A673 (cell line): ENCODE measurements at regions not wholly inside any gene's neighbourhood (a gene's known extent, or its start where the extent isn't known, plus 50 kb on each side); places are given as distances from the start of the nearest gene placed in this dataset.
"Not testable (repeated sequence)": the region's sequence is repeated elsewhere in the genome, so short reads cannot be mapped to it uniquely, and the experiment has no call there.

ENCODE experiments used
- BruUV-seq: library from RNA; stranded (reverse); fragments of 400-500 nt; replicated peaks from 2 replicates; lab custom pipeline; 2021; lab: Mats Ljungman, UMichigan
- CTCF ChIA-PET: fragments of 300-600 bp; sonication (Branson Sonifier 250); formaldehyde crosslinking; loops from one replicate; lab custom pipeline; 2022; ENCODE audit warnings: antibody characterized with exemption; lab: Charles Lee
- POLR2A ChIA-PET: fragments of 300-600 bp; sonication (Branson Sonifier 250); formaldehyde crosslinking; loops from one replicate; lab custom pipeline; 2022; ENCODE audit warnings: antibody characterized with exemption; ENCODE audit not compliant: low non-redundant PET; lab: Charles Lee
- DNase-seq: peaks from one replicate; pipeline ENCODE4 v3.0.0-alpha.2; 2015; ENCODE audit warnings: low spot score
- H3K27ac ChIP-seq: fragments of 200-600 bp; sonication (generic); 2 replicates; pipeline ENCODE4 v1.5.1; 2016; ENCODE audit warnings: mixed run types, low read depth, mild to moderate bottlenecking, mixed read lengths, antibody characterized with exemption, low read length; ENCODE audit not compliant: poor library complexity, severe bottlenecking
- H3K27me3 ChIP-seq: fragments of 200-600 bp; sonication (generic); replicated peaks from 2 replicates; pipeline ENCODE4 v1.6.1; 2017; ENCODE audit warnings: mixed run types, low read depth, mild to moderate bottlenecking, mixed read lengths, antibody characterized with exemption, low read length; ENCODE audit not compliant: insufficient read depth, poor library complexity
- H3K36me3 ChIP-seq: fragments of 200-600 bp; sonication (generic); 2 replicates; pipeline ENCODE4 v1.6.1; 2016; ENCODE audit warnings: mixed run types, mild to moderate bottlenecking, mixed read lengths, antibody characterized with exemption, low read length; ENCODE audit not compliant: insufficient read depth, poor library complexity, severe bottlenecking
- H3K4me1 ChIP-seq: fragments of 200-600 bp; sonication (generic); 2 replicates; pipeline ENCODE4 v1.6.1; 2017; ENCODE audit warnings: mixed run types, mild to moderate bottlenecking, mixed read lengths, antibody characterized with exemption, low read length; ENCODE audit not compliant: insufficient read depth, poor library complexity, severe bottlenecking
- H3K4me3 ChIP-seq: fragments of 200-600 bp; sonication (generic); 2 replicates; pipeline ENCODE4 v1.5.1; 2016; ENCODE audit warnings: low read depth, mixed run types, mild to moderate bottlenecking, mixed read lengths, low read length; ENCODE audit not compliant: poor library complexity, severe bottlenecking
- H3K9me3 ChIP-seq: fragments of 200-600 bp; sonication (generic); 2 replicates; pipeline ENCODE4 v1.6.1; 2016; ENCODE audit warnings: mixed run types, low read depth, mild to moderate bottlenecking, mixed read lengths, antibody characterized with exemption, low read length; ENCODE audit not compliant: poor library complexity, severe bottlenecking
- EZH2 ChIP-seq: fragments of 200-600 bp; sonication (generic); IDR thresholded peaks from 2 replicates; pipeline ENCODE4 v1.6.1; 2017; ENCODE audit warnings: borderline replicate concordance, low read depth, mild to moderate bottlenecking, mixed read lengths, antibody characterized with exemption, low read length; ENCODE audit not compliant: poor library complexity, severe bottlenecking
- intact Hi-C: fragments of 100-400 bp; cut with micrococcal nuclease; formaldehyde crosslinking; loops from one replicate; pipeline ENCODE4 v1.10.0; 2022; ENCODE audit not compliant: unreplicated experiment
- TF ChIP-seq, protein P1 (sequence below): fragments of 300-800, 200-600 bp; sonication (generic); conservative IDR thresholded peaks from 2 replicates; pipeline ENCODE4 v1.5.1; 2017; ENCODE audit warnings: low read depth, mild to moderate bottlenecking, antibody characterized with exemption, low read length, moderate library complexity, mixed read lengths

- Histone ChIP-seq H3K4me1 (peaks cover 2% of the 10 kb centered on the region), H3K4me3 (no peak overlapping the region), H3K36me3 (no peaks in the 10 kb centered on the region), H3K27me3 (no peaks in the 10 kb centered on the region), H3K9me3 (no peaks in the 10 kb centered on the region), H3K27ac (no peak overlapping the region)
- no TSS peak for BruUV-seq
- intact Hi-C loops = no loop called here
- no peak for TF ChIP-seq EZH2
- TF ChIP-seq, protein P1, sequence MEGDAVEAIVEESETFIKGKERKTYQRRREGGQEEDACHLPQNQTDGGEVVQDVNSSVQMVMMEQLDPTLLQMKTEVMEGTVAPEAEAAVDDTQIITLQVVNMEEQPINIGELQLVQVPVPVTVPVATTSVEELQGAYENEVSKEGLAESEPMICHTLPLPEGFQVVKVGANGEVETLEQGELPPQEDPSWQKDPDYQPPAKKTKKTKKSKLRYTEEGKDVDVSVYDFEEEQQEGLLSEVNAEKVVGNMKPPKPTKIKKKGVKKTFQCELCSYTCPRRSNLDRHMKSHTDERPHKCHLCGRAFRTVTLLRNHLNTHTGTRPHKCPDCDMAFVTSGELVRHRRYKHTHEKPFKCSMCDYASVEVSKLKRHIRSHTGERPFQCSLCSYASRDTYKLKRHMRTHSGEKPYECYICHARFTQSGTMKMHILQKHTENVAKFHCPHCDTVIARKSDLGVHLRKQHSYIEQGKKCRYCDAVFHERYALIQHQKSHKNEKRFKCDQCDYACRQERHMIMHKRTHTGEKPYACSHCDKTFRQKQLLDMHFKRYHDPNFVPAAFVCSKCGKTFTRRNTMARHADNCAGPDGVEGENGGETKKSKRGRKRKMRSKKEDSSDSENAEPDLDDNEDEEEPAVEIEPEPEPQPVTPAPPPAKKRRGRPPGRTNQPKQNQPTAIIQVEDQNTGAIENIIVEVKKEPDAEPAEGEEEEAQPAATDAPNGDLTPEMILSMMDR = no peak
- DNase-seq = peak; percentile 29
- ChIA-PET CTCF (no interaction called here), POLR2A (no interaction called here)
Measured at GRCh38 chr6:113370508-113371502, 486.3 kb upstream of the MARCKS start.

- H3K27ac ChIP-seq, BruUV-seq, intact Hi-C loops, H3K9me3 ChIP-seq, H3K36me3 ChIP-seq, H3K4me3 ChIP-seq, H3K27me3 ChIP-seq, DNase-seq: not testable (repeated sequence)
- CTCF ChIA-PET = interaction anchor here (0.6 kb wide), 1 partner anchor 193 kb away, joined by 7 read pairs; no protein-coding TSS in a partner anchor
- POLR2A ChIA-PET = interaction anchor here (0.6 kb wide), 1 partner anchor 714 kb away, joined by 3 read pairs; no protein-coding TSS in a partner anchor
- H3K4me1 ChIP-seq = peaks cover 11% of the 10 kb centered on the region
Measured at GRCh38 chr6:113375466-113375865, 481.7 kb upstream of the MARCKS start.

GRCh38 chr6:113375950-113376846 lies 480.9 kb upstream of the MARCKS start:
- Histone ChIP-seq H3K36me3 (no peaks in the 10 kb centered on the region), H3K4me3 (no peak overlapping the region), H3K4me1 (peaks cover 11% of the 10 kb centered on the region), H3K9me3 (no peaks in the 10 kb centered on the region), H3K27me3 (no peaks in the 10 kb centered on the region), H3K27ac (no peak overlapping the region)
- DNase-seq = peak; percentile 38
- ChIA-PET POLR2A (interaction anchor here (0.6 kb wide), 1 partner anchor 714 kb away, joined by 3 read pairs; no protein-coding TSS in a partner anchor), CTCF (no interaction called here)
- BruUV-seq = no TSS peak
- intact Hi-C loops = no loop called here
- TF ChIP-seq, protein P1 = no peak
- no peak for TF ChIP-seq EZH2
